AML-193 (cell line): ENCODE measurements at regions not wholly inside any gene's neighbourhood (a gene's known extent, or its start where the extent isn't known, plus 50 kb on each side); places are given as distances from the start of the nearest gene placed in this dataset.
"Not testable (repeated sequence)": the region's sequence is repeated elsewhere in the genome, so short reads cannot be mapped to it uniquely, and the experiment has no call there.

Source experiments
- DNase-seq, 2 experiments: peaks; one replicate each; lab custom pipeline; 2025; lab: John Stamatoyannopoulos, UW

GRCh38 chr4:107391009-107391629 is 328.9 kb downstream of the PAPSS1 start:
- no peak for DNase-seq

DNA sequence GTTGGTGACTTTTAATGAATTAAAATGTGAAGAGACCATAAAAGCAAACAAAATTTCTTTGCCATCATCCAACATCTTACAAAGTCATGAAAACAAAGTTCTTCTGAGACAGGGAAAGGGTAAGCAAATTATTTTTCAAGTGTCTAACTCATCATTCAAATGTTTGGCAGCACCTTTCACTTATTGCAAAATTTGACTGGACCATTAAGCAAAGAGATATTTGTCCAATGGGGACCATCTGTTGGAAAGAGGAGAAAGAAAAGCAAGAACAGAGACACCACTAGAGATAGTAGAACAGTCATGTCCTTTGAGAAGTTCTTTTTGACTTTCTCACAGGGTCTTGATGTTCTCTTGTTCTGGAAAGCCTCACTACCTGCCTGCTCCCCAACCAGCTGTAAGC is 330.1 kb downstream of the PAPSS1 start:
- DNase-seq: no peak

- DNase-seq: no peak
Measured at GRCh38 chr4:107388736-107389274, 331.2 kb downstream of the PAPSS1 start.

- DNase-seq: no peak
Measured at GRCh38 chr4:107380836-107381438, 339.1 kb downstream of the PAPSS1 start.

- DNase-seq: no peak
Measured at GRCh38 chr4:107380190-107380589, 339.8 kb downstream of the PAPSS1 start.

- no peak for DNase-seq
Measured at GRCh38 chr4:107379054-107379869, 340.8 kb downstream of the PAPSS1 start.

GRCh38 chr4:107376293-107376692 is 340.2 kb upstream of the DKK2 start:
- DNase-seq: no peak

DNA sequence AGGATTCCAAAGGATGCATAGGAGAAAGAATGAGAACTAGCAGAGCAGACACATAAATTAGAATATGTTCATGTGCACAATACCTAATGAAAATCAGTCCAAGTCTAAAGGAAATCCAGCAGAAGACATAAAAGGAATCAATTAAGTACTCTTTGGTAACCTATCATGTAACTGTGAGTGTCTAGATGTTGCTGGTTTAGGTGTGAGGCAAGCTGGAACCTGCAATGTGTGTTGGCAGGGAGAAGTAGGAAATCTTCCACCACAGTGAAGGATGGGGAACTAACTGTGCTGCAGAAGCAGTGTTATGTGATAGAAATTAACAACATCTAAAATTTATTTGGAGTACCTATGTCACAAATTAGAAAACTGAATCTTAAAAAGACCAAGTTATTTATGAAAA is 330.8 kb upstream of the DKK2 start:
- DNase-seq: no peak

DNA sequence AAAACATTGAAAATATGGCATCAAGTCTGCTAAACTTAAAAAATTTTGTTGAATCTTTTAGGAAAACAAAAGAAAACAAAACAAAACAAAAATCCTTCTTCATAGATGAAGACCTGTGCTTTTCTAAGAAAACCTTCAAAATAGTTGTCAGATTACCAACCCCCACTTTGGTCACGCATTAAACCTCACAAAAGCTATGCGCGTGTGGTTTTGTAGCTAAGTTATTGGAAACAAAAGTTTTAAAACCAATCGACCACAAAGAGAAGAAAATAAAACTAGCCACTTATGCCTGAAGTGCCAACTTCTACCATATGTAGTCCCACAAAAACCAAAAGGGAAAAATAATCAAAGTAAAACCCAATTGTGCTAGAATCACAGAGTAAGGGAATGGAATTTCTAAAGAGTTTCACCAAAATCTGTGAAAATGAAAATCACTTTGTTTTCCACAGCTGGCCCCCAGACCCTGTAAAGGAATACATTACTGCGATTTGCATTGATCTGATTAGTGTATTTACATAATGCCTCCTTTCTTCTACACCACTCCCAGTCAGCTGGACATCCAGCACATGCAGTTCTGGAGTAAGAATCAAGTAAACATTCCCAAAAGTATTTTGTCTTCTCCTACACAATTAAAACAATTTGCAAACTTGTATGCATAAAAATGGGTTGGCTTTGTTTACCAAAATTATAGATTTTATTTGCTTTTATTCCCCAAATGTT is 330.1 kb upstream of the DKK2 start:
- DNase-seq: no peak

DNA sequence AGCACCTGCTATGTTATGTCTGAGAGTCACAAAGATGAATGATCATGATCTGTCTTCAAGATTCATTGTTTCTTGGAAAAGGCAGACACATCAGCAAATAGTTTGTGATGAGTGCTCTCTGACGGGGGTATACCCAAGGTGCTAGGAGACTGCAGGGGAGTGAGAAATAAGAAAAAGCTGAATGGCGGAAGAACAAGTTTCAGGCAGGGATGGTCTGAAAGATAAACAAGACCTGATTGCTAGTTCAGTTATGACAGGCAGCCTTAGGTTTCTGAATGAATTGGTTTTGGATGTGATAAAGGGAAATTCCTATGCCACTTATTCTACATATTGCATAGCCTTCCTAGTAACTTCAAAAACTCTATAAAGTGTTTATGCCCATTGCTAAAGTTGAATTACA is 327.0 kb upstream of the DKK2 start:
- no peak for DNase-seq

DNA sequence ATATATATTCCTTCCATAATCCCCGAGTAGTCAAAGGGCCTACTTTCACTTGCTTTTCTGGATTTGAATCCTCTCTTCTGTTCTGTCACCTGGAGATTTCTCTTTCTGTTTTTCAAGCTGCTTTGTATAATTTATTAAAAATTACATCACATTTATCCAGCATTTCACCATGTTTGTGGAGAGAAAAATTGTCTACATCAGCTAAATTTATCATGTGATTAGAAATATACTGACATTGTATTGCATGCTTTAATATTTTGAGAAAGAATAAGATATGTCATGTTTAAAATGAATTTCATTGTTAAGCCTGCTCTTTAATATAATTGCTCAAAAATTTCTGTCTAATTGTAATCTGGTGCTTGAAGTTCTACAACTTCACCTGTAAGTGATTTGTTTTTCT is 323.1 kb upstream of the DKK2 start:
- DNase-seq: no peak

DNA sequence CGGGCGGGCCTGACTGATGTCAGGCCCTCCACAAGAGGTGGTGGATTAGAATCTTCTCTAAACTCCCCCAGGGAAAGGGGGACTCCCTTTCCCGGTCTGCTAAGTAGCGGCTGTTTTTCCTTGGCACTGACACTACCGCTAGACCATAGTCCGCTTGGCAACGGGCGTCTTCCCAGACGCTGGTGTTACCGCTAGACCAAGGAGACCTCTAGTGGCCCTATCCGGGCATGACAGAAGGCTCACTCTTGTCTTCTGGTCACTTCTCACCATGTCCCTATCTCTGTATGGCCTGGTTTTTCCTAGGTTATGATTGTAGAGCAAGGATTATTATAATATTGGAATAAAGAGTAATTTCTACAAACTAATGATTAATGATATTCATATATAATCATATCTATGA is 318.2 kb upstream of the DKK2 start:
- DNase-seq: not testable (repeated sequence)

DNA sequence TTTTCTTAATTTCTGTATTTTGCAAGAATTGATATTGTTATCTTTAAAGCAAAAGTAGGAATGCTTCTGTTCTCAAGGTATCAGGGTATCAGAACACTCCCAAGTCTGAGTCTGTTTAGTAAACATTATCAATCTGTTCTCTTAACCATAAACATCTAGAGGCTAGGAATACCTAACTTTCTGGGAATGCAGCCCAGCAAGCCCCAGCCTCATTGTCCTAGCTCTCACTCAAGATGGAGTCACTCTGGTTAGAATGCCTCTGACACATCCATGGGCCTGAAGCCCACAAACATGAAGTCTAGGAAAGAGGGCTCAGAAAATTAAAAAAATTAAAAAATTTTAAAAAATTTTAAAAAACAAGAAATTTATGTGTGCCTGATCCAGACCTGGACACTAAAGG is 315.1 kb upstream of the DKK2 start:
- DNase-seq: no peak

DNA sequence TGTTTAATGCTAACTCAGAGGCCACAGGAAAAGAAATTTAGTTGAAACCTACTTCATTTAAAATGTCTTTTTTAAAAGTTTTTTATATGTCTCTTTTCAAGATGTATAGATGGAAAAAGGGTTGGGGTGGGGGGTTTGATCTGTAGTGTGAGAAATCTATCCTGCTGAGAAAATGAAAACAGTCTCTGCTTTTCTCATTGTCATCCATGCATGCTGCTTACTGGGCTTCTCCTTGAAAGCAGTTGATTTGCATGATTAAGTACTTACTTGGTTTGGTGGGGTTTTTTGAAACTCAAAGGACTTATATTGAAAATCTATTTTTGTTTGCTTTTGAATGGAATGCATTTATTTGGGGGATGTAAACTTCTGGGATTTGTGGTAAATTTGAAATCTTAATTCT is 313.6 kb upstream of the DKK2 start:
- DNase-seq: no peak

DNA sequence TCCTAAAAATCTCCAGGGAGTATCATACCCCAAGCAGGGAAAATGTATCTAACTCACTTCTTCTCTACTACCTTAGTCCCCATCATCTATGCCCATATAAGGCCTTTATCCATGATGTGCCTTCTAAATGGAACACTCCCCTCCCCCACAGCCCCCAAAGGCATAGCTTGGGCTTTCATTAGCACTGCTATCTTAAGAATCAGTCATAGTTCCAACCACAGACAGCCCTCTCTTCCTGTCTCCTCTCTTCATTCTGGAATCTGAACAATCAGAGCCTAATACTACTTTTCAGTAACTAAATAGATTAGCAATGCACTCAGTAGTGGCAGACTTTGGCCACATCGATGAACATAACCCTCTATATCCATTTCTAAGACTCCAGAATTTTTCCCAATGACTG is 313.2 kb upstream of the DKK2 start:
- DNase-seq: no peak

GRCh38 chr4:107348188-107349050 is 312.3 kb upstream of the DKK2 start:
- no peak for DNase-seq

GRCh38 chr4:107333518-107333917 is 297.4 kb upstream of the DKK2 start:
- no peak for DNase-seq

- not testable (repeated sequence) for DNase-seq
Measured at GRCh38 chr4:107332656-107333055, 296.5 kb upstream of the DKK2 start.

DNA sequence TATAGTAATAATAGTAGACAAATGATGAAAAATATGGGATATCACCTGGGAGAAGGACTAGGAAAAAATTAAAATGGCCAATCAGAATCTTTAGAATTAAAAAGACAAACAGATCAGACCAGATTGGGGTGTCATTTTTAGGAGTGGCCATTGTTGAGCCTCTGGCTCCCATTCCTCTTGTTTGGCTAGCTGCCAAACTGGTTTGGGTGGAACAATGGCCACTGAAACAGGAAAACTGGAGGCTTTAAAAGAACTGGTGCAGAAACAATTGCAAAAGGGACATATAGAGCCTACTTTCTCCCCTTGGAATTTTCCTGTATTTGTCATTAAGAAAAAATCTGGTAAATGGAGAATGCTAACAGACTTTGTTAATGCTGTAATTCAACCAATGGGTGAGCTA is 294.8 kb upstream of the DKK2 start:
- DNase-seq: no peak

GRCh38 chr4:107319386-107319785 is 283.3 kb upstream of the DKK2 start:
- DNase-seq: no peak

- DNase-seq: no peak
Measured at GRCh38 chr4:107318078-107318477, 282.0 kb upstream of the DKK2 start.
